ENCODE measurements at regions not wholly inside any gene's neighbourhood (a gene's known extent, or its start where the extent isn't known, plus 50 kb on each side); places are given as distances from the start of the nearest gene placed in this dataset.
"Not testable (repeated sequence)": the region's sequence is repeated elsewhere in the genome, so short reads cannot be mapped to it uniquely, and the experiment has no call there.

DNA sequence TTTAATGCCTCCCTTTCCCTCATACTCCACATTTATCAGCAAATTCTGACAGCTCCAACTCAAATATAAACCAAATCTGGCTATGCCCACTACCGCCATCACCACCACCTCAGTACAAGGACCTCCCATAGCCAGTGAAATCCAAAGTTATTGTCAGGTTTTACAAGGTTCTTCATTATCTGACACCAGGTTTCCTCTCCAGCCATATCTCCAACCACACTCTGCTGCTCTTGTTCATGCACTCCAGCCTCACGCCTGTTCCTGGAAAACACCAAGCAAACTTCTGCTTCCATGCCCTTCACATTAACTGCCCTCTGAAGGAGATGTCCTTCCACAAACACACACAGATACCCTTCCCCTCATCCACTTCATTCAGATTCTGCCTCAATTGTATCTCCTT, 102.2 kb upstream of the MIR17HG start:
- Histone ChIP-seq H3K27me3 (ENCODE audit: control insufficient read depth, insufficient read depth, low read length) (no peaks in the 10 kb centered on the region), H3K27ac (ENCODE audit: low read depth, low read length) (no peak overlapping the region), H3K9me3 (ENCODE audit: control insufficient read depth, insufficient read depth, low read length) (no peaks in the 10 kb centered on the region), H3K4me3 (ENCODE audit: low read depth, low read length) (no peak overlapping the region)
- POLR2A ChIA-PET: no interaction called here
- DNase-seq (ENCODE audit: low read depth, low spot score): no peak
- CTCF ChIA-PET: interaction anchor here (0.8 kb wide), 1 partner anchor 9 kb away, joined by 3 read pairs; no protein-coding TSS in a partner anchor
- TF ChIP-seq, protein P1, sequence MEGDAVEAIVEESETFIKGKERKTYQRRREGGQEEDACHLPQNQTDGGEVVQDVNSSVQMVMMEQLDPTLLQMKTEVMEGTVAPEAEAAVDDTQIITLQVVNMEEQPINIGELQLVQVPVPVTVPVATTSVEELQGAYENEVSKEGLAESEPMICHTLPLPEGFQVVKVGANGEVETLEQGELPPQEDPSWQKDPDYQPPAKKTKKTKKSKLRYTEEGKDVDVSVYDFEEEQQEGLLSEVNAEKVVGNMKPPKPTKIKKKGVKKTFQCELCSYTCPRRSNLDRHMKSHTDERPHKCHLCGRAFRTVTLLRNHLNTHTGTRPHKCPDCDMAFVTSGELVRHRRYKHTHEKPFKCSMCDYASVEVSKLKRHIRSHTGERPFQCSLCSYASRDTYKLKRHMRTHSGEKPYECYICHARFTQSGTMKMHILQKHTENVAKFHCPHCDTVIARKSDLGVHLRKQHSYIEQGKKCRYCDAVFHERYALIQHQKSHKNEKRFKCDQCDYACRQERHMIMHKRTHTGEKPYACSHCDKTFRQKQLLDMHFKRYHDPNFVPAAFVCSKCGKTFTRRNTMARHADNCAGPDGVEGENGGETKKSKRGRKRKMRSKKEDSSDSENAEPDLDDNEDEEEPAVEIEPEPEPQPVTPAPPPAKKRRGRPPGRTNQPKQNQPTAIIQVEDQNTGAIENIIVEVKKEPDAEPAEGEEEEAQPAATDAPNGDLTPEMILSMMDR (IDR thresholded peaks at IDR 0.05; ENCODE audit: low read depth, low read length): no peak

DNA sequence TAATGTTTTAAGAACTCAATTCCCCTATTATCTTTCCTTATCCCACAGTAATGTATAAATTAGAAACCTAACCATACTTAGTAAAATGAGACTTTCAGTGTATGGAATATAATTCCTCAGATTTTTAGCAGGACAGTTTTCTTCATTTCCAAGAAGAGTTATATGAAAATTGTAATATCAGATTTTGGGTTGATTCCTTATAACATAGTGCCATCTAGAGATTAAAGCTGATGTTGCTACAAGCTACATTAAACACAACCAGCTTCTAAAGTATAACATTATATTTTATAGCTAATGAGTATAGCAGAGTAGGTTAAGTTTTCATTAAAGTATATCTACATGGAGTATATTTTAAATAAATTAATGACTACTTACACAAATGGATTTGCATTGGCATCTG, 99.7 kb upstream of the MIR17HG start:
- ChIA-PET POLR2A (no interaction called here), CTCF (no interaction called here)
- TF ChIP-seq, protein P1 (IDR thresholded peaks at IDR 0.05; ENCODE audit: low read depth, low read length): no peak
- Histone ChIP-seq H3K27me3 (ENCODE audit: control insufficient read depth, insufficient read depth, low read length) (no peaks in the 10 kb centered on the region), H3K27ac (ENCODE audit: low read depth, low read length) (no peak overlapping the region), H3K4me3 (ENCODE audit: low read depth, low read length) (no peak overlapping the region), H3K9me3 (ENCODE audit: control insufficient read depth, insufficient read depth, low read length) (no peaks in the 10 kb centered on the region)
- DNase-seq (ENCODE audit: low read depth, low spot score): no peak

DNA sequence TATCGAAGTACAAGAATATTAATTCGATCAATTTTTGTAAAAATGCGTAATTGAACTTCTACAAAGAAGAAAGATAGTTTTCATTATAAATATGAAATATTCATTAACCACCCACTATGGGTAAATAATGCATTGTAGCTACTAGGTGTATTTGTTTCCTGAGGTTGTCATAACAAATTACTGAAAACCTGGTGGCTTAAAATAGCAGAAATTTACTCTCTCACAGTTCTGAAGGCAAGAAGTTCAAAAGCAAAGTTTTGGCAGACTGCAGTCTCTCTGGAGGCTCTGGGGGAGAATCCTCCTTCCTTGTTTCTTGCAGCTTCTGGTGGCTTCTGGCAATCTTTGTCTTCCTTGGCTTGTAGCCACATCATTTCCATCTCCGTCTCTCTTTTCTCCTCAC, 99.2 kb upstream of the MIR17HG start:
- Histone ChIP-seq H3K27ac (ENCODE audit: low read depth, low read length) (no peak overlapping the region), H3K4me3 (ENCODE audit: low read depth, low read length) (no peak overlapping the region), H3K27me3 (ENCODE audit: control insufficient read depth, insufficient read depth, low read length) (no peaks in the 10 kb centered on the region), H3K9me3 (ENCODE audit: control insufficient read depth, insufficient read depth, low read length) (no peaks in the 10 kb centered on the region)
- no peak for DNase-seq (ENCODE audit: low read depth, low spot score)
- TF ChIP-seq, protein P1 (IDR thresholded peaks at IDR 0.05; ENCODE audit: low read depth, low read length): no peak
- POLR2A ChIA-PET: no interaction called here
- CTCF ChIA-PET: no interaction called here

DNA sequence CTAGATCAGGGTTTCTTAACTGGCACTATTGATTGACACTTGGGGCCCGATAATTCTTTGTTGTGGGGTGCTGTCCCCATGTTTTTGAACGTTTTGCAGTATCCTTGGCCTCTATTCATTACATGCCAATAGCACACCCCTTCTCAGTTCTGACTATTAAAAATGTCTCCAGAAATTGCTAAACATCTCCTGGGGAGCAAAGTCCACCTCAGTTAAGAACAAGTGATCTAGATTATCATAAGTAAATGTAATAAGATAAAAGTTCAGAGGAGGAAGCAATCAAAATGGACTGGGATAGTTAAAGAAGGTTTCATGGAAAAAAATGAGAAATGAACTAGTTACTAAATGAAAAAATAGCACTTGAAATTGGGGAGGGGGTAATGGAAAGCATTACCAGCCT, 98.1 kb upstream of the MIR17HG start:
- TF ChIP-seq, protein P1 (IDR thresholded peaks at IDR 0.05; ENCODE audit: low read depth, low read length): no peak
- ChIA-PET POLR2A (no interaction called here), CTCF (no interaction called here)

DNA sequence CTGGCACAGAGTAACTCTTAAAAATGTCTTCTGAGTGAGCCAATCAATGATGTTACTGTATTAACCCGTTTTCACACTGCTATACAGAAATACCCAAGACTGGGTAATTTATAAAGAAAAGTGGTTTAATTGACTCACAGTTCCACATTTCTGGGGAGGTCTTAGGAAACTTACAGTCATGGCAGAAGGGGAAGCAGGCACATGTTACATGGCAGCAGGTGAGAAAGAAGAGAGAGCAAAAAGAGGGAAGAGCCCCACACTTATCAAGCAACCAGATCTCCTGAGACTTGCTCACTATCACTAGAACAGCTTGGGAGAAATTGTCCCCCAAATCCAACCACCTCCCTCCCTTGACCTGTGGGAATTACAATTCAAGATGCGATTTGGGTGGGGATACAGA, 97.6 kb upstream of the MIR17HG start:
- H3K27ac ChIP-seq (ENCODE audit: low read depth, low read length): no peak overlapping the region
- DNase-seq (ENCODE audit: low read depth, low spot score): no peak
- ChIA-PET CTCF (no interaction called here), POLR2A (no interaction called here)
- H3K9me3 ChIP-seq (ENCODE audit: control insufficient read depth, insufficient read depth, low read length): no peaks in the 10 kb centered on the region
- no peak overlapping the region for H3K4me3 ChIP-seq (ENCODE audit: low read depth, low read length)
- no peaks in the 10 kb centered on the region for H3K27me3 ChIP-seq (ENCODE audit: control insufficient read depth, insufficient read depth, low read length)
- TF ChIP-seq, protein P1 (IDR thresholded peaks at IDR 0.05; ENCODE audit: low read depth, low read length): no peak

More for the DNA sequence above, 98.1 kb upstream of the MIR17HG start:
- H3K4me3 ChIP-seq (ENCODE audit: low read depth, low read length): no peak overlapping the region
- H3K9me3 ChIP-seq (ENCODE audit: control insufficient read depth, insufficient read depth, low read length): no peaks in the 10 kb centered on the region
- DNase-seq (ENCODE audit: low read depth, low spot score): no peak
- no peak overlapping the region for H3K27ac ChIP-seq (ENCODE audit: low read depth, low read length)
- no peaks in the 10 kb centered on the region for H3K27me3 ChIP-seq (ENCODE audit: control insufficient read depth, insufficient read depth, low read length)

DNA sequence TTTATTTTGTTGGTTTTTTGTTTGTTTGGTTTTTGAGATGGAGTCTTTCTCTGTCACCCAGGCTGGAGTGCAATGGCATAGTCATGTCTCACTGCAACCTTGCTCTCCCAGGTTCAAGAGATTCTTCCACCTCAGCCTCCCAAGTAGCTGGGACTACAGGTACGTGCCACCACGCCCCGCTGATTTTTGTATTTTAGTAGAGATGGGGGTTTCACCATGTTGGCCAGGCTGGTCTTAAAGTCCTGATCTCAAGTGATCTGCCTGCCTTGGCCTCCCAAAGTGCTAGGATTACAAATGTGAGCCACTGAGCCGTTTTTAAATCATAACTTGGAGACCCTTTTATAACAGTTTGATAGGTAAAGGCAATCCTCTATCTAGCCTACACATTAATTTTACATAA, 95.9 kb upstream of the MIR17HG start:
- POLR2A ChIA-PET; CTCF ChIA-PET; DNase-seq (ENCODE audit: low read depth, low spot score): not testable (repeated sequence)

More for the DNA sequence above, 95.9 kb upstream of the MIR17HG start:
- H3K27ac ChIP-seq (ENCODE audit: low read depth, low read length); H3K27me3 ChIP-seq (ENCODE audit: control insufficient read depth, insufficient read depth, low read length); H3K9me3 ChIP-seq (ENCODE audit: control insufficient read depth, insufficient read depth, low read length); H3K4me3 ChIP-seq (ENCODE audit: low read depth, low read length): not testable (repeated sequence)

All from AG04450 (cell line).